CD4-positive, alpha-beta T cell (primary cell): ENCODE measurements at regions not wholly inside any gene's neighbourhood (a gene's known extent, or its start where the extent isn't known, plus 50 kb on each side); places are given as distances from the start of the nearest gene placed in this dataset.
"Not testable (repeated sequence)": the region's sequence is repeated elsewhere in the genome, so short reads cannot be mapped to it uniquely, and the experiment has no call there.

Experiments used
- ATAC-seq: fragments of 200-7000 bp; cut with Tn5 transposase; one replicate; pipeline ENCODE4 v1.10.0; 2022; ENCODE audit warnings: mild to moderate bottlenecking; ENCODE audit not compliant: poor library complexity
- CTCF ChIA-PET: fragments of 350-600 bp; sonication (Branson Sonifier 250); formaldehyde crosslinking; loops from one replicate; lab custom pipeline; 2021; ENCODE audit warnings: antibody characterized with exemption, inconsistent platforms; lab: Charles Lee
- POLR2A ChIA-PET: fragments of 350-600 bp; sonication (Branson Sonifier 250); formaldehyde crosslinking; loops from one replicate; lab custom pipeline; 2021; ENCODE audit warnings: antibody characterized with exemption, inconsistent platforms; lab: Charles Lee
- DNase-seq, 14 experiments: peaks; one replicate each; pipeline ENCODE4 v3.0.0-alpha.2; 2013 to 2020; ENCODE audit warnings: mixed read lengths in 2 of 14
- H3K27ac ChIP-seq, 2 donors: one replicate each; pipeline versions ENCODE4 v1.5.1 to v1.7.0; 2013; ENCODE audit warnings: low read length in 2 of 2, low read depth in 1 of 2, mild to moderate bottlenecking in 1 of 2
- H3K27me3 ChIP-seq, 2 experiments: 1 replicate in 1 of 2; 2 replicates in 1 of 2; pipeline versions ENCODE4 v1.6.1 to v1.7.0; 2013; ENCODE audit warnings: low read length in 2 of 2, control low read depth in 1 of 2, mild to moderate bottlenecking in 1 of 2, moderate library complexity in 1 of 2; ENCODE audit not compliant: insufficient read depth in 2 of 2, control insufficient read depth in 1 of 2
- H3K36me3 ChIP-seq: one replicate; pipeline ENCODE4 v1.6.1; 2013; ENCODE audit warnings: low read length, control low read depth; ENCODE audit not compliant: insufficient read depth
- H3K4me1 ChIP-seq: one replicate; pipeline ENCODE4 v1.6.1; 2013; ENCODE audit warnings: low read length, control low read depth; ENCODE audit not compliant: insufficient read depth
- H3K4me3 ChIP-seq: one replicate; pipeline ENCODE4 v1.5.1; 2013; ENCODE audit warnings: mild to moderate bottlenecking, low read length, moderate library complexity
- H3K9me3 ChIP-seq, 2 experiments: 1 replicate in 1 of 2; 2 replicates in 1 of 2; pipeline versions ENCODE4 v1.6.1 to v1.7.0; 2013; ENCODE audit warnings: low read length in 2 of 2, mild to moderate bottlenecking in 2 of 2, control low read depth in 1 of 2, moderate library complexity in 1 of 2; ENCODE audit not compliant: control insufficient read depth in 1 of 2, insufficient read depth in 1 of 2
- H3K27ac Mint-ChIP-seq: one replicate; pipeline ENCODE4 v1.8.0; 2020; ENCODE audit warnings: mixed read lengths
- H3K27me3 Mint-ChIP-seq: one replicate; pipeline ENCODE4 v1.8.0; 2021; ENCODE audit warnings: mixed read lengths
- H3K36me3 Mint-ChIP-seq: one replicate; pipeline ENCODE4 v1.8.0; 2021; ENCODE audit warnings: low read depth, mixed read lengths
- H3K4me1 Mint-ChIP-seq: one replicate; pipeline ENCODE4 v1.8.0; 2021; ENCODE audit warnings: low read depth, mixed read lengths
- H3K4me3 Mint-ChIP-seq: one replicate; pipeline ENCODE4 v1.8.0; 2020; ENCODE audit warnings: mild to moderate bottlenecking, mixed read lengths
- H3K9me3 Mint-ChIP-seq: one replicate; pipeline ENCODE4 v1.8.0; 2020; ENCODE audit warnings: mixed read lengths
- intact Hi-C, 2 experiments: fragments of 100-400 bp; cut with DNase I in 1 of 2; cut with micrococcal nuclease in 1 of 2; formaldehyde crosslinking; loops; one replicate each; pipeline versions ENCODE4 v1.15.1 to v1.9.0; 2023 to 2025; cut with DNase I, micrococcal nuclease
- TF ChIP-seq, protein P1 (sequence below): fragments of 200-600 bp; IDR thresholded peaks from one replicate; pipeline ENCODE4 v1.8.0; 2022; ENCODE audit warnings: antibody characterized with exemption, mild to moderate bottlenecking

DNA sequence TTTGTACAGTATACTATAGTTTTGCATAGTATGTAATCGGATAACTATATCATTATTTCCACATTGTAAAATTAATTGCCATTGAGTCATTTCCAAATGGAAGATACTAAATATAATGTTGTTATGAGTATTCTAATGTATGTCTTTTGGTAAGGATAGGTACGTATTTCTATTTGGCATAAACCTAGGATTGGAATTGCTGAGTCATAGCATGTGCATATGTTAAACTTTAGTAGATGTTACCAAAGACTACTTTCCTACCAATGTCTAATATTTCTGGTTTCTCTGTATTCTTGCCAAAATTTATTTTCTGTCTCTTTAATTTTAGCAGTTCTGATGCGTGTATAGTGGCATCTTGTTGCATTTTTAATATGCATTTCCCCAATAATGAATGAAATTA is 825.1 kb upstream of the ARRDC3 start:
- no peak overlapping the region for H3K27ac ChIP-seq
- no peaks in the 10 kb centered on the region for H3K36me3 ChIP-seq
- H3K27ac Mint-ChIP-seq, result no peak overlapping the region
- H3K27me3 ChIP-seq, result no peaks in the 10 kb centered on the region
- ATAC-seq (no peak), DNase-seq (no peak)
- peaks cover 17% of the 10 kb centered on the region for H3K9me3 Mint-ChIP-seq
- no peaks in the 10 kb centered on the region for H3K4me1 Mint-ChIP-seq
- intact Hi-C loops, result no loop called here
- H3K4me3 ChIP-seq, result no peak overlapping the region
- POLR2A ChIA-PET, result no interaction called here
- H3K36me3 Mint-ChIP-seq, result no peaks in the 10 kb centered on the region
- H3K4me3 Mint-ChIP-seq, result no peak overlapping the region
- CTCF ChIA-PET, result no interaction called here
- H3K9me3 ChIP-seq, result no peaks in the 10 kb centered on the region
- H3K4me1 ChIP-seq, result no peaks in the 10 kb centered on the region
- H3K27me3 Mint-ChIP-seq, result no peaks in the 10 kb centered on the region
- TF ChIP-seq, protein P1, sequence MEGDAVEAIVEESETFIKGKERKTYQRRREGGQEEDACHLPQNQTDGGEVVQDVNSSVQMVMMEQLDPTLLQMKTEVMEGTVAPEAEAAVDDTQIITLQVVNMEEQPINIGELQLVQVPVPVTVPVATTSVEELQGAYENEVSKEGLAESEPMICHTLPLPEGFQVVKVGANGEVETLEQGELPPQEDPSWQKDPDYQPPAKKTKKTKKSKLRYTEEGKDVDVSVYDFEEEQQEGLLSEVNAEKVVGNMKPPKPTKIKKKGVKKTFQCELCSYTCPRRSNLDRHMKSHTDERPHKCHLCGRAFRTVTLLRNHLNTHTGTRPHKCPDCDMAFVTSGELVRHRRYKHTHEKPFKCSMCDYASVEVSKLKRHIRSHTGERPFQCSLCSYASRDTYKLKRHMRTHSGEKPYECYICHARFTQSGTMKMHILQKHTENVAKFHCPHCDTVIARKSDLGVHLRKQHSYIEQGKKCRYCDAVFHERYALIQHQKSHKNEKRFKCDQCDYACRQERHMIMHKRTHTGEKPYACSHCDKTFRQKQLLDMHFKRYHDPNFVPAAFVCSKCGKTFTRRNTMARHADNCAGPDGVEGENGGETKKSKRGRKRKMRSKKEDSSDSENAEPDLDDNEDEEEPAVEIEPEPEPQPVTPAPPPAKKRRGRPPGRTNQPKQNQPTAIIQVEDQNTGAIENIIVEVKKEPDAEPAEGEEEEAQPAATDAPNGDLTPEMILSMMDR, result no peak

DNA sequence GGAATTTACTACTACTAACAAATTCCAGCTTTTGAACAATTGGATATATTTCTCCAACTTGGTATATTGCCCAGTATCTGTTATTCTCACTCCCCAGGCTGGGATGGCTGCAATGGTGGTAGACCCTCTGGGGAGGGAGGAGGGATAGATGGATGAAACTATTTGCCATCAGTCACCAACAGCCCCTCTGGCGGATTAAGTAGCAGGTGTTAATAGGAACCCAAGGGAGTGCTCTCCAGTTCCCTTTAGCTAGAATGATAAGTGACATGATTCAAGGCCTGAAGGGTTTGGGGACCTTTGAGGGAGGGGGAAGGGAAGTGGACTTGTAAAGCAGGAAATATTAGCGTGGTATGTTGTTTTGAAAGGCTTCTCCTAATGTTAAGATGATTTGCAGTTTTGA is 824.0 kb upstream of the ARRDC3 start:
- H3K4me1 Mint-ChIP-seq, result no peaks in the 10 kb centered on the region
- H3K36me3 Mint-ChIP-seq, result no peaks in the 10 kb centered on the region
- H3K4me3 ChIP-seq, result no peak overlapping the region
- H3K9me3 Mint-ChIP-seq, result peaks cover 12% of the 10 kb centered on the region
- H3K27ac ChIP-seq, result no peak overlapping the region
- no peaks in the 10 kb centered on the region for H3K9me3 ChIP-seq
- ATAC-seq (no peak), DNase-seq (no peak)
- no peaks in the 10 kb centered on the region for H3K36me3 ChIP-seq
- H3K4me3 Mint-ChIP-seq, result no peak overlapping the region
- CTCF ChIA-PET, result no interaction called here
- intact Hi-C loops, result no loop called here
- no peaks in the 10 kb centered on the region for H3K4me1 ChIP-seq
- POLR2A ChIA-PET, result no interaction called here
- no peak overlapping the region for H3K27ac Mint-ChIP-seq
- H3K27me3 Mint-ChIP-seq, result no peaks in the 10 kb centered on the region
- TF ChIP-seq, protein P1, result no peak
- no peaks in the 10 kb centered on the region for H3K27me3 ChIP-seq

DNA sequence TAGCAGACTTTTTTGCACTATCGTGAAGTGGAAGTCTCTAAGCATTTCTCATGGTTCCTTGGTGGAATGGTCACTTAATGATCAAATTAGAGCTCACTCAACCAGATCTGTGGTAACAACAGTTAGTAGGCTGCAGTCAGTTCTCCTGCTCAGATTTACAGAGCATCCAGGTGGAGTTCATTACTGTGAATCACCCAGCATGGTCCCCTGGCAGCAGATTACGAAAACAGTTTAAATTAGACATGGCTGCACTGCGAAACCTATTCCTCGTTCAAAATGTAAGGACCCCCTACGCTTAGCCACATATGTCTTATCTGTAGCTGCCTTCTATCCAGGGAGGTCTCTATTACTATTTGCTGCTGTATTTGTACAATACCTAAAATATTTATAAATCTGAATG is 823.6 kb upstream of the ARRDC3 start:
- no peaks in the 10 kb centered on the region for H3K9me3 ChIP-seq
- H3K4me1 Mint-ChIP-seq, result no peaks in the 10 kb centered on the region
- TF ChIP-seq, protein P1, result no peak
- H3K27me3 Mint-ChIP-seq, result no peaks in the 10 kb centered on the region
- intact Hi-C loops, result no loop called here
- H3K4me3 ChIP-seq, result no peak overlapping the region
- POLR2A ChIA-PET, result no interaction called here
- H3K27me3 ChIP-seq, result no peaks in the 10 kb centered on the region
- ATAC-seq (no peak), DNase-seq (no peak)
- H3K4me3 Mint-ChIP-seq, result no peak overlapping the region
- no peaks in the 10 kb centered on the region for H3K36me3 ChIP-seq
- CTCF ChIA-PET, result no interaction called here
- peaks cover 10% of the 10 kb centered on the region for H3K9me3 Mint-ChIP-seq
- H3K27ac Mint-ChIP-seq, result no peak overlapping the region
- no peaks in the 10 kb centered on the region for H3K36me3 Mint-ChIP-seq
- no peak overlapping the region for H3K27ac ChIP-seq
- no peaks in the 10 kb centered on the region for H3K4me1 ChIP-seq

DNA sequence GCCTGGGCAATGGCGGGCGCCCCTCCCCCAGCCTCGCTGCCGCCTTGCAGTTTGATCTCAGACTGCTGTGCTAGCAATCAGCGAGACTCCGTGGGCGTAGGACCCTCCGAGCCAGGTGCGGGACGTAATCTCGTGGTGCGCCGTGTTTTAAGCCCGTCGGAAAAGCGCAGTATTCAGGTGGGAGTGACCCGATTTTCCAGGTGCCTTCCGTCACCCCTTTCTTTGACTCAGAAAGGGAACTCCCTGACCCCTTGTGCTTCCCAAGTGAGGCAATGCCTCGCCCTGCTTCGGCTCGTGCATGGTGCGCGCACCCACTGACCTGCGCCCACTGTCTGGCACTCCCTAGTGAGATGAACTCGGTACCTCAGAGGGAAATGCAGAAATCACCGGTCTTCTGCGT is 815.9 kb upstream of the ARRDC3 start:
- H3K36me3 Mint-ChIP-seq, H3K27me3 Mint-ChIP-seq, H3K4me1 ChIP-seq, CTCF ChIA-PET, H3K4me3 Mint-ChIP-seq, H3K4me1 Mint-ChIP-seq, H3K27me3 ChIP-seq, H3K9me3 Mint-ChIP-seq, POLR2A ChIA-PET, H3K27ac Mint-ChIP-seq, DNase-seq, H3K4me3 ChIP-seq, H3K9me3 ChIP-seq, H3K27ac ChIP-seq, ATAC-seq, intact Hi-C loops, H3K36me3 ChIP-seq: not testable (repeated sequence)
